Peyer's patch (tissue), 4 donors: ENCODE measurements at regions not wholly inside any gene's neighbourhood (a gene's known extent, or its start where the extent isn't known, plus 50 kb on each side); places are given as distances from the start of the nearest gene placed in this dataset.

Source experiments
- POLR2A ChIP-seq, 2 donors: fragments of 450-650 bp; IDR thresholded peaks; one replicate each; pipeline ENCODE4 v1.5.1; 2017; ENCODE audit warnings: antibody characterized with exemption in 2 of 2, mild to moderate bottlenecking in 2 of 2, moderate library complexity in 2 of 2
- TF ChIP-seq, protein P1 (sequence below), 6 experiments: fragments of 450-650 bp in 4 of 6; fragments of 200-600 bp in 2 of 6; sonication (generic) in 1 of 6; IDR thresholded peaks; one replicate each; pipeline ENCODE4 v1.5.1; 2017 to 2019; ENCODE audit warnings: antibody characterized with exemption in 6 of 6, mild to moderate bottlenecking in 3 of 6, moderate library complexity in 1 of 6

DNA sequence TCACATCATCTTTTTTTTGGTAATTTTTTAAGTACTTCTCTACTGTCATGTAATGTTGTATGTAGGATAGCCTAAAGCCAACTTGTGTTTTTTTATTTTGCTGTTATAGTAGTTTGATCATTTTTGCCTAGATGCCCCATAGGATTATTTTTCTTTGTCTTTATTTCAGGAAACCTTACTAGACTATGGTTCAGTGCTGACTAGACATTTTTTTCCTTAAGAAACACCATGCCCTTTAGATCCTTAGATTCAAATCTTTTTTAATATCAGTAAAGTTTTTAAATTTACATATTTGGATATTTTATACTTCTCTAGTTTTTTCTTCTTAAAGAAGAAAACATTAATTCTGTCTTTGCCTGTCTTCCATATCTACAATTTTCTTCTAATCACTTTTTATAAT is 221.3 kb downstream of the IDS start:
- TF ChIP-seq, protein P1, sequence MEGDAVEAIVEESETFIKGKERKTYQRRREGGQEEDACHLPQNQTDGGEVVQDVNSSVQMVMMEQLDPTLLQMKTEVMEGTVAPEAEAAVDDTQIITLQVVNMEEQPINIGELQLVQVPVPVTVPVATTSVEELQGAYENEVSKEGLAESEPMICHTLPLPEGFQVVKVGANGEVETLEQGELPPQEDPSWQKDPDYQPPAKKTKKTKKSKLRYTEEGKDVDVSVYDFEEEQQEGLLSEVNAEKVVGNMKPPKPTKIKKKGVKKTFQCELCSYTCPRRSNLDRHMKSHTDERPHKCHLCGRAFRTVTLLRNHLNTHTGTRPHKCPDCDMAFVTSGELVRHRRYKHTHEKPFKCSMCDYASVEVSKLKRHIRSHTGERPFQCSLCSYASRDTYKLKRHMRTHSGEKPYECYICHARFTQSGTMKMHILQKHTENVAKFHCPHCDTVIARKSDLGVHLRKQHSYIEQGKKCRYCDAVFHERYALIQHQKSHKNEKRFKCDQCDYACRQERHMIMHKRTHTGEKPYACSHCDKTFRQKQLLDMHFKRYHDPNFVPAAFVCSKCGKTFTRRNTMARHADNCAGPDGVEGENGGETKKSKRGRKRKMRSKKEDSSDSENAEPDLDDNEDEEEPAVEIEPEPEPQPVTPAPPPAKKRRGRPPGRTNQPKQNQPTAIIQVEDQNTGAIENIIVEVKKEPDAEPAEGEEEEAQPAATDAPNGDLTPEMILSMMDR (IDR thresholded peaks at IDR 0.05), result no peak
- TF ChIP-seq POLR2A (IDR thresholded peaks at IDR 0.05), result no peak
